A673 (cell line): ENCODE measurements at regions not wholly inside any gene's neighbourhood (a gene's known extent, or its start where the extent isn't known, plus 50 kb on each side); places are given as distances from the start of the nearest gene placed in this dataset.

Experiments
- CTCF ChIP-seq: fragments of 300-800, 200-600 bp; sonication (generic); conservative IDR thresholded peaks from 2 replicates; pipeline ENCODE4 v1.5.1; 2017; ENCODE audit warnings: low read depth, mild to moderate bottlenecking, antibody characterized with exemption, low read length, moderate library complexity, mixed read lengths
- EZH2 ChIP-seq: fragments of 200-600 bp; sonication (generic); IDR thresholded peaks from 2 replicates; pipeline ENCODE4 v1.6.1; 2017; ENCODE audit warnings: borderline replicate concordance, low read depth, mild to moderate bottlenecking, mixed read lengths, antibody characterized with exemption, low read length; ENCODE audit not compliant: poor library complexity, severe bottlenecking

- TF ChIP-seq CTCF (no peak), EZH2 (no peak)
Observed at GRCh38 chr22:48649466-48649865, 1178.2 kb downstream of the BRD1 start.
